ENCODE measurements at regions not wholly inside any gene's neighbourhood (a gene's known extent, or its start where the extent isn't known, plus 50 kb on each side); places are given as distances from the start of the nearest gene placed in this dataset.

- Mint-ChIP-seq H3K4me3 (no peak overlapping the region), H3K4me1 (peaks cover 3% of the 10 kb centered on the region), H3K9me3 (no peaks in the 10 kb centered on the region), H3K27me3 (ENCODE audit: insufficient read depth, low read depth, poor library complexity) (peaks cover 16% of the 10 kb centered on the region), H3K36me3 (ENCODE audit: low read depth) (peaks cover 31% of the 10 kb centered on the region), H3K27ac (no peak overlapping the region)
- TF ChIP-seq CREB1 (CRISPR knock-in tag; IDR thresholded peaks at IDR 0.05; ENCODE audit: low read depth): no peak
- no peak for TF ChIP-seq EZH2 (IDR thresholded peaks at IDR 0.05; ENCODE audit: low read depth, unreplicated experiment)
- H3K4me3 ChIP-seq: no peak overlapping the region
- no peak for DNase-seq (ENCODE audit: low spot score)
- no peak for ATAC-seq
- H3K27ac ChIP-seq (ENCODE audit: low read depth): no peak overlapping the region
- peaks cover 4% of the 10 kb centered on the region; the same call in 1 of the 2 replicates for H3K79me2 ChIP-seq (replicated peaks; ENCODE audit: insufficient read depth)
- H4K20me1 ChIP-seq (replicated peaks; ENCODE audit: insufficient read depth): peaks cover 6% of the 10 kb centered on the region; the same call in 1 of the 2 replicates
- H3F3A ChIP-seq (replicated peaks; ENCODE audit: low read depth): no peaks in the 10 kb centered on the region
- no peaks in the 10 kb centered on the region; the same call in 1 of the 2 replicates for H3K36me3 ChIP-seq (ENCODE audit: insufficient read depth)
- no peak overlapping the region for H2AFZ ChIP-seq
- no peaks in the 10 kb centered on the region for H3K27me3 ChIP-seq (ENCODE audit: insufficient read depth)
- H3K9me2 ChIP-seq (ENCODE audit: insufficient read depth): no peaks in the 10 kb centered on the region
- no peaks in the 10 kb centered on the region for H3K4me1 ChIP-seq (ENCODE audit: insufficient read depth)
- no peak overlapping the region for H3K4me2 ChIP-seq
Observed at GRCh38 chr11:71101606-71102005, 150.8 kb downstream of the SHANK2 start.

- Histone ChIP-seq H3K4me1 (ENCODE audit: insufficient read depth) (no peaks in the 10 kb centered on the region), H3K4me2 (no peak overlapping the region), H3K4me3 (no peak overlapping the region), H2AFZ (no peak overlapping the region), H3K79me2 (replicated peaks; ENCODE audit: insufficient read depth) (peaks cover 4% of the 10 kb centered on the region; the same call in 1 of the 2 replicates), H3K9me2 (ENCODE audit: insufficient read depth) (no peaks in the 10 kb centered on the region), H3F3A (replicated peaks; ENCODE audit: low read depth) (no peaks in the 10 kb centered on the region), H4K20me1 (replicated peaks; ENCODE audit: insufficient read depth) (peaks cover 3% of the 10 kb centered on the region; the same call in 1 of the 2 replicates), H3K27ac (ENCODE audit: low read depth) (no peak overlapping the region), H3K27me3 (ENCODE audit: insufficient read depth) (no peaks in the 10 kb centered on the region), H3K36me3 (ENCODE audit: insufficient read depth) (no peaks in the 10 kb centered on the region; the same call in 1 of the 2 replicates)
- no peak overlapping the region for H3K4me3 Mint-ChIP-seq
- ATAC-seq: no peak
- no peak overlapping the region for H3K27ac Mint-ChIP-seq
- no peak for DNase-seq (ENCODE audit: low spot score)
- H3K9me3 Mint-ChIP-seq: no peaks in the 10 kb centered on the region
- peaks cover 29% of the 10 kb centered on the region for H3K36me3 Mint-ChIP-seq (ENCODE audit: low read depth)
- peaks cover 16% of the 10 kb centered on the region for H3K27me3 Mint-ChIP-seq (ENCODE audit: insufficient read depth, low read depth, poor library complexity)
- peaks cover 3% of the 10 kb centered on the region for H3K4me1 Mint-ChIP-seq
- no peak for TF ChIP-seq ETS1 (IDR thresholded peaks at IDR 0.05)
- no peak for TF ChIP-seq EZH2phosphoT487 (IDR thresholded peaks at IDR 0.05; ENCODE audit: unreplicated experiment)
- TF ChIP-seq NANOG (IDR thresholded peaks at IDR 0.05; ENCODE audit: borderline replicate concordance): no peak
- no peak for TF ChIP-seq ZNF114 (CRISPR knock-in tag; IDR thresholded peaks at IDR 0.05)
- no peak for TF ChIP-seq CTCF (conservative IDR thresholded peaks at IDR 0.05; ENCODE audit: low read depth in 2 of 2)
- TF ChIP-seq ZNF462 (CRISPR knock-in tag; IDR thresholded peaks at IDR 0.05): no peak
- TF ChIP-seq EZH2 (IDR thresholded peaks at IDR 0.05; ENCODE audit: low read depth, unreplicated experiment): no peak
- no peak for TF ChIP-seq POLR2AphosphoS5 (IDR thresholded peaks at IDR 0.05; ENCODE audit: low read depth)
- TF ChIP-seq CREB1 (CRISPR knock-in tag; IDR thresholded peaks at IDR 0.05; ENCODE audit: low read depth): no peak
- no peak for TF ChIP-seq STAT1 (IDR thresholded peaks at IDR 0.05; ENCODE audit: unreplicated experiment)
Observed at GRCh38 chr11:71101046-71101445, 151.3 kb downstream of the SHANK2 start.
